Skin epidermis (tissue), 12 donors: ENCODE measurements at regions not wholly inside any gene's neighbourhood (a gene's known extent, or its start where the extent isn't known, plus 50 kb on each side); places are given as distances from the start of the nearest gene placed in this dataset.

Experiments used
- H3K27ac ChIP-seq, 21 experiments: fragments of 200-600 bp; sonication (generic) in 11 of 21; one replicate each; pipeline ENCODE4 v1.5.0; 2020; ENCODE audit warnings: mild to moderate bottlenecking in 3 of 21, inconsistent platforms in 2 of 21, moderate library complexity in 2 of 21
- H3K4me3 ChIP-seq, 7 experiments: fragments of 200-600 bp; sonication (generic) in 2 of 7; one replicate each; pipeline ENCODE4 v1.5.0; 2020; ENCODE audit warnings: inconsistent platforms in 2 of 7, mild to moderate bottlenecking in 2 of 7, moderate library complexity in 1 of 7

DNA sequence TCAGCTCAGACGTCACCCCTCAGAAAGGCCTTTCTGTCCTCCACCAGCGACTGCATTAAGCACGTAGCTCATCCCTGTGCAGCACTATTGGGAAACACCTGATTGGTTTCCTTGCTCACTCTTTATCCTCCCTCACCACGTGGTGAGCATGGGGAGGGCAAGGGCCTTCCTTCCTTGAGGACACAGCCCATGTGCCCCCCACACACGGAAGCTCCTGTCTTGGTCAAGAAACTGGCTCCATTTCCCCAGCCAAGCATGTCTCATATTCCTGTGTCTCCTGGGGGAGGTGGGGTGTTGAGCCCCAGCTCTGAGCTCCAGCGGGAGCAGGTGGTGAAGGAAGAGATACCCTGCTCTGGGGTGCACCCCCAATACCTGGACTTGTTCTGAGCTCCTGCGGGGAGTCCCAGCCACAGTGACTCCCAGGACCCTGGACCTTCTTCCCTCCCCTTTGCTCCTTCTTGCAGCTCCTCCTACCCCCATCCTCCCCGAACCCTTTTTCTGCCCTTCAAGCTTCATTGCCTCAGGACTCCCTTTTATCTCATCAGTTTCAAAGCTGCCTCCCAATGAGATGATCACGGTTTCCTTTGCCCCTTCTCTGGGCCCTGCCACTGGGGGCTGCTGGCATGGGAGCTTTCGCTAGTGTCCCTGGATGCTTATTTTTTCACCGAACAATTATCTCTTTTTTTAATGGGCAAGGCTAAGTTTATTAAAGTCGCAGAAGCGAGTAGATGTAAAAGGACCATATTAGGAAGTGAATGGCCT is 230.1 kb downstream of the TFAP2C start:
- no peak overlapping the region for H3K4me3 ChIP-seq
- H3K27ac ChIP-seq: peak overlapping the region in 13 of 21 experiments; percentile 20 to 84 (median 61)

- no peak overlapping the region for H3K4me3 ChIP-seq
- peak overlapping the region in 17 of 21 experiments; percentile 8 to 84 (median 55) for H3K27ac ChIP-seq
Measured at GRCh38 chr20:56859801-56860261, 230.7 kb downstream of the TFAP2C start.

DNA sequence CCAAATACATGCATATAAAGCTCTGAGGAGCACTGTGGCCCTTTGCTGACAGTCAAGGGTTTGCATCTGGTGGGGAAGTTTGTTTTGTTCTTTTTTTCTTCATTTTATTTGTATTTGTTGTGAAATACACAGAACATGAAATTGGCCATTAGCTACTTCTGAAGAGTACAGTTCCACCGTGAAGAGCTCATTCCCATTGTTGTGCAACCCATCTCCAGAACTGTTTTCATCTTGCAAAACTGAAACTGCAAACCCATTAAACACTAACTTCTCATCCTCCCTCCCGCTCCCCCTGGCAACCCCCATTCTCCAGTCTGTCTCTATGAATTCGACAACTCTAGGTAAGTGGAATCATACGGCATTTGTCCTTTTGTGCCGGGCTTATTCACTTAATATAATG is 231.3 kb downstream of the TFAP2C start:
- no peak overlapping the region for H3K4me3 ChIP-seq

GRCh38 chr20:56861590-56861989 is 232.5 kb downstream of the TFAP2C start:
- Histone ChIP-seq H3K27ac (peak overlapping the region in 8 of 21 experiments; percentile 2 to 67 (median 36)), H3K4me3 (no peak overlapping the region)

More for the DNA sequence above, 231.3 kb downstream of the TFAP2C start:
- peak overlapping the region in 17 of 21 experiments; percentile 8 to 84 (median 57) for H3K27ac ChIP-seq

DNA sequence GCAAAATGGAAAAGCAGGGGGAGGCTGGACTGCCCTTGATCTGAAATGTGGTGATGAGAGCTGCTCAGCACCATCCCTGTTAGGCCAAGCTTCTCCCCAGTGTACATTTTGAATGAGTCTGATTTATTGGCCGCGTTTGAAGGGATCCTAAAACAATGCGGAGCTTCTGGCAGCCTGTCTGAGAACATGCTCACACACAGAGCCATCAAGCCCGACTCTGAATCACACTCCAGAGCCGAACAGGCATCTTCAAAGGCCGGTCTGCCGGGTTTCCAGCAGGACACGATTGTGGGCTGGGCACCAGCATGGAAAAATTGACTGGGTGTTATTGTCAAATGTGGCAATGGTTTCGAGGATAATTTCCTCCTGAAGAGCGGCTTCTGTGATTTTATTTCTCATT is 235.9 kb downstream of the TFAP2C start:
- Histone ChIP-seq H3K4me3 (no peak overlapping the region), H3K27ac (peak overlapping the region in 16 of 21 experiments; percentile 2 to 84 (median 70))

DNA sequence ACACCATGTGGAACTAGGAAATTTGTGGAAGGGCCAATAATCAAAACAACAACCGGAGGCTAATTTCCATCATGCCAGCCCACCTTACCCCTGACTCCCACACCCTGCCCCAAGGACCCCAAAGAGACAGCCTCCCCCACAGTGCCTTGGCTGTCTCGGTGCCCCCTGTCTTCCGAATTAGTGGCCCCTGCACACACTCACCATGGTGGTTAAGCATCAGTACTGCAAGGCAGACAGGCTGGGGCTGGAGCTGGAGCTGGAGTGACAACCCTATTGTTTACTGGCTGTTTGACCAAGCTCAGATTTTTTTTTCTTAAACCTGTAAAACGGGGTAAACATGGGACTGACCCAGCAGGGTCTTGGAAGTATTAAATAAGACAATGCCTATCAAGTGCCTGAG is 238.0 kb downstream of the TFAP2C start:
- Histone ChIP-seq H3K27ac (peak overlapping the region in 4 of 21 experiments; percentile 0 to 42 (median 35)), H3K4me3 (no peak overlapping the region)

GRCh38 chr20:56868746-56869145 is 239.6 kb downstream of the TFAP2C start:
- peak overlapping the region in 4 of 21 experiments; percentile 3 to 53 (median 40) for H3K27ac ChIP-seq

DNA sequence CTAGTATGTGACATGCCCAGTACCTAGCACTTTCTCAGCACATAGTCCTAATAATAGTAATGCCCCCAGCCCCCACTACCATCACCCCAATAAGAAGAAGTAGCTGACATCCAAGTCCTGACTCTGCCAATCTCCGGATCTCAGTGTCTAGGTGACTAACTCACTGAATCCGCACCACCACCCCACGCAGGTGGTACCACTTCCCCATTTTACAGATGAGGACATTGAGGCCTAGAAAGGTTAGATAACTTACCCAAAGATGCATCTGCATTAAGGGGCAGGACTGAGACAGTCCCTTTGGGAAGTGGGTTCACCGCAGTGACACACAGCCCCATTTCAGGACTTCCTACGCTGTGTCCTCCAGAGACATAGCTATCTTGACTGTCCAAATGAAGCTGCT is 241.2 kb downstream of the TFAP2C start:
- H3K27ac ChIP-seq: no peak overlapping the region
- no peak overlapping the region for H3K4me3 ChIP-seq

More at GRCh38 chr20:56868746-56869145, 239.6 kb downstream of the TFAP2C start:
- no peak overlapping the region for H3K4me3 ChIP-seq

GRCh38 chr20:56871691-56872090 is 242.6 kb downstream of the TFAP2C start:
- no peak overlapping the region for H3K4me3 ChIP-seq

GRCh38 chr20:56872620-56873458 is 243.7 kb downstream of the TFAP2C start:
- no peak overlapping the region for H3K27ac ChIP-seq
- H3K4me3 ChIP-seq: no peak overlapping the region

More at GRCh38 chr20:56871691-56872090, 242.6 kb downstream of the TFAP2C start:
- H3K27ac ChIP-seq: no peak overlapping the region

- no peak overlapping the region for H3K27ac ChIP-seq
- H3K4me3 ChIP-seq: no peak overlapping the region
Measured at GRCh38 chr20:56873836-56874235, 244.7 kb downstream of the TFAP2C start.

- Histone ChIP-seq H3K27ac (peak overlapping the region in 9 of 21 experiments; percentile 40 to 75 (median 65)), H3K4me3 (no peak overlapping the region)
Measured at GRCh38 chr20:56875052-56875659, 246.1 kb downstream of the TFAP2C start.

GRCh38 chr20:56875803-56876202 is 246.7 kb downstream of the TFAP2C start:
- Histone ChIP-seq H3K4me3 (no peak overlapping the region), H3K27ac (peak overlapping the region in 9 of 21 experiments; percentile 40 to 75 (median 65))

DNA sequence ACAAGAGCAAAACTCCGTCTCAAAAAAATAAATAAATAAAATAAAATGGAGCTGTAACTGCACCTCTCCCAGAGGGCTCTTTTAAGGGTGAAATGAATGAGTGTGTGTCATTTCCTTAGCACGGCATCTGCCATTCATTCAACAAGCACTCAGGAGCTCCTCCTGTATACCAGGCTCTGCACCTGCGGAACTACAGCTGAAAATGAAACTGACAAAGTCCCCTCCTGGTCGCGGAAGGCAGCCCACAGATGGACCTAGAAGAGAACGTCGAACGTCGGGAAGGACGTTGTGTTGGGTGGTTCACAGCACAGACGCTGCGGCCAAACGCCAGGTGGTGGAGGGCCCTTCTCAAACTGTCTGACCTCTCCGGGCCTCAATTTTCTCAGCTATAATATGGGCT is 256.4 kb downstream of the TFAP2C start:
- Histone ChIP-seq H3K4me3 (no peak overlapping the region), H3K27ac (no peak overlapping the region)

DNA sequence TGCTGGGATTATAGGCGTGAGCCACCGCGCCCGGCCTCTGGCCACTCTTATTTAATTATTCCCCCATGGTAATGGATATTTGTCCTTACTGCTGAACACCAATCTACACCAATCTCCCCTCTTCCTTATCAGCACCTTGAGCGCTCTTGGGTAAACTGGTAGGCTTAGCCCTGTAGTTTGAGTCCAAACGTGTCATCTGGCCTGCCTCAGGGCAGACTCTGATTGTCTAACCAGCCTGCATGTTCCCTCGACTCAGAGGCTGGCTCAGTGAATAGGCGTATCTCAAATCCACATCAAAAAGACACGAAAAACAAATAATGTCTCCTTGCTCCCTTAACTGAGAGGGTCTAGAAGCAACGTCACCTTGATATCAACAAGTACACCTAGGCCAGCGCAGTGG is 260.9 kb downstream of the TFAP2C start:
- H3K27ac ChIP-seq: no peak overlapping the region
- no peak overlapping the region for H3K4me3 ChIP-seq

GRCh38 chr20:56893226-56893917 is 264.3 kb downstream of the TFAP2C start:
- Histone ChIP-seq H3K27ac (no peak overlapping the region), H3K4me3 (no peak overlapping the region)

GRCh38 chr20:56896447-56896846 is 267.3 kb downstream of the TFAP2C start:
- H3K4me3 ChIP-seq: no peak overlapping the region
- no peak overlapping the region for H3K27ac ChIP-seq

- Histone ChIP-seq H3K27ac (no peak overlapping the region), H3K4me3 (no peak overlapping the region)
Measured at GRCh38 chr20:56897318-56897957, 268.3 kb downstream of the TFAP2C start.

DNA sequence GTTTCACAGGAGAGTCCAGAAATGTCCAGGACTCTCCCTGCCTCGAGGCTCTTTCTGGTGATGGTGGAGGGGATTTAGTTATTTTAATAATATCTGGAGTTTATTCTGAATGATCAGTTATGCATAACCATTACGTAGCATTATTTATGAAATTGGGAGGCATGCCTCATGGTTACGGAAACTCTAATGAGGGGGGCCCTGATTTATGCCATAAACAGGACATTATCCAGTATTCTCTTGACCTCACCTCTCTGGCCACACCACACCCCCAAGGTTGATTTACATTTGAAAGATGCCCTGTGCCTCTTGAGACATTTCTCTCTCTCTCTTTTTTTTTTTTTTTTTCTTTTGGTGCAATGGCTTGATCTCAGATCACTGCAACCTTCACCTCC is 268.8 kb downstream of the TFAP2C start:
- no peak overlapping the region for H3K27ac ChIP-seq
- no peak overlapping the region for H3K4me3 ChIP-seq
